ENCODE measurements at regions not wholly inside any gene's neighbourhood (a gene's known extent, or its start where the extent isn't known, plus 50 kb on each side); places are given as distances from the start of the nearest gene placed in this dataset.

DNA sequence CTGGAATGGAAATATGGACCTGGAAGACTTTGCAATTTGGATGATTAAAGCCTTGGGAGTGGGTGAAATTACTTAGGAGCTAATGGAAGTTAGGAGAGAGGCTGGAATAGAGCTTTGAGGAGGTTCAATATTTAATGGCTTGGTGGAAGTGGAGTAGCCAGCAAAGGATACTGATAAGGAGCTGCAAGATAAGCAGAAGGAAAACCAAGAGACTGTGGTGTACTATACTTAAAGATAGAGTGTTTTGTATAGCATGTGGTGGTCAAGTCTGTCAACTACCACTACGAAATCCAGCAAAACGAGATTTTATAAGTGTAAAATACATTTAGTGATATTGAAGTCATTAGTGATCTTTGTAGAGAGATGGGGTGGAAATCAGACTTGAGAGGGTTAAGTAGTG, 54.0 kb upstream of the TMLHE start:
- Histone ChIP-seq H3K4me2 (ENCODE audit: insufficient read depth, low read length) (0 out of 2 replicates have a peak overlapping the region, but pooled peaks have one; percentile 3), H3K9me1 (ENCODE audit: control insufficient read depth, insufficient read depth, low read length) (no peaks in the 10 kb centered on the region), H3K27me3 (ENCODE audit: control insufficient read depth in 2 of 2, insufficient read depth in 2 of 2, low read length in 2 of 2) (no peaks in the 10 kb centered on the region), H3K9ac (ENCODE audit: insufficient read depth in 1 of 2, low read depth in 2 of 2, low read length in 2 of 2) (no peak overlapping the region), H2AFZ (ENCODE audit: low read depth, low read length) (no peak overlapping the region), H4K20me1 (replicated peaks; ENCODE audit: control insufficient read depth, insufficient read depth, low read length) (no peaks in the 10 kb centered on the region), H3K4me1 (replicated peaks in 1 of 2; ENCODE audit: control insufficient read depth in 2 of 2, insufficient read depth in 2 of 2, low read length in 2 of 2) (peaks cover 0 to 4% of the 10 kb centered on the region in 2 experiments; a peak in 3 of 5 replicates), H3K4me3 (no peak overlapping the region), H3K9me3 (replicated peaks; ENCODE audit: control insufficient read depth, insufficient read depth, low read depth, low read length) (peaks cover 9% of the 10 kb centered on the region), H3K79me2 (ENCODE audit: control insufficient read depth, insufficient read depth, low read length) (no peaks in the 10 kb centered on the region), H3K27ac (ENCODE audit: extremely low read depth, low read depth, low read length) (no peak overlapping the region), H3K36me3 (ENCODE audit: control insufficient read depth, insufficient read depth, low read length) (no peaks in the 10 kb centered on the region)
- WGBS (ENCODE audit: insufficient coverage, low coverage, missing lambda C conversion rate) = 0% methylated on average over 2 of the region's 2 CpGs
- in situ Hi-C loops (cut with MboI) (no loop called here), intact Hi-C loops (cut with micrococcal nuclease) (no loop called here)
- POLR2A ChIA-PET = no interaction called here
- ATAC-seq (peak; percentile 58), FAIRE-seq (no peak), DNase-seq (ENCODE audit: extremely low read depth in 1 of 4, low spot score in 3 of 4) (peak in 2 of 4 experiments; percentile 12 to 21)
- BruUV-seq (replicated peaks) = no TSS peak
- CTCF ChIA-PET (ENCODE audit: low intra/inter-chr PET ratio) = no interaction called here
- TF ChIP-seq TEAD4 (IDR thresholded peaks at IDR 0.05; ENCODE audit: low read length) = peak; percentile 81
- no peak for TF ChIP-seq TEAD4 (CRISPR knock-in tag; IDR thresholded peaks at IDR 0.05; ENCODE audit: borderline replicate concordance)
- TF ChIP-seq, protein P1, sequence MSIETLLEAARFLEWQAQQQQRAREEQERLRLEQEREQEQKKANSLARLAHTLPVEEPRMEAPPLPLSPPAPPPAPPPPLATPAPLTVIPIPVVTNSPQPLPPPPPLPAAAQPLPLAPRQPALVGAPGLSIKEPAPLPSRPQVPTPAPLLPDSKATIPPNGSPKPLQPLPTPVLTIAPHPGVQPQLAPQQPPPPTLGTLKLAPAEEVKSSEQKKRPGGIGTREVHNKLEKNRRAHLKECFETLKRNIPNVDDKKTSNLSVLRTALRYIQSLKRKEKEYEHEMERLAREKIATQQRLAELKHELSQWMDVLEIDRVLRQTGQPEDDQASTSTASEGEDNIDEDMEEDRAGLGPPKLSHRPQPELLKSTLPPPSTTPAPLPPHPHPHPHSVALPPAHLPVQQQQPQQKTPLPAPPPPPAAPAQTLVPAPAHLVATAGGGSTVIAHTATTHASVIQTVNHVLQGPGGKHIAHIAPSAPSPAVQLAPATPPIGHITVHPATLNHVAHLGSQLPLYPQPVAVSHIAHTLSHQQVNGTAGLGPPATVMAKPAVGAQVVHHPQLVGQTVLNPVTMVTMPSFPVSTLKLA (conservative IDR thresholded peaks at IDR 0.05) = 0 out of 4 replicates have a peak, but pooled peaks of 1 of the 2 experiments have one; percentile 15
- TF ChIP-seq SMARCA4 (IDR thresholded peaks at IDR 0.05) = peak; percentile 60
- peak; percentile 61 for TF ChIP-seq NCOR1 (IDR thresholded peaks at IDR 0.05)
- peak; percentile 39; the same call in 1 of the 2 replicates for TF ChIP-seq FOXM1 (IDR thresholded peaks at IDR 0.05; ENCODE audit: low read depth)
- no peak for TF ChIP-seq FOXM1 (CRISPR knock-in tag; IDR thresholded peaks at IDR 0.05; ENCODE audit: low read depth)
- TF ChIP-seq, protein P2, sequence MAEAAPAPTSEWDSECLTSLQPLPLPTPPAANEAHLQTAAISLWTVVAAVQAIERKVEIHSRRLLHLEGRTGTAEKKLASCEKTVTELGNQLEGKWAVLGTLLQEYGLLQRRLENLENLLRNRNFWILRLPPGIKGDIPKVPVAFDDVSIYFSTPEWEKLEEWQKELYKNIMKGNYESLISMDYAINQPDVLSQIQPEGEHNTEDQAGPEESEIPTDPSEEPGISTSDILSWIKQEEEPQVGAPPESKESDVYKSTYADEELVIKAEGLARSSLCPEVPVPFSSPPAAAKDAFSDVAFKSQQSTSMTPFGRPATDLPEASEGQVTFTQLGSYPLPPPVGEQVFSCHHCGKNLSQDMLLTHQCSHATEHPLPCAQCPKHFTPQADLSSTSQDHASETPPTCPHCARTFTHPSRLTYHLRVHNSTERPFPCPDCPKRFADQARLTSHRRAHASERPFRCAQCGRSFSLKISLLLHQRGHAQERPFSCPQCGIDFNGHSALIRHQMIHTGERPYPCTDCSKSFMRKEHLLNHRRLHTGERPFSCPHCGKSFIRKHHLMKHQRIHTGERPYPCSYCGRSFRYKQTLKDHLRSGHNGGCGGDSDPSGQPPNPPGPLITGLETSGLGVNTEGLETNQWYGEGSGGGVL (CRISPR knock-in tag; IDR thresholded peaks at IDR 0.05) = no peak
- TF ChIP-seq CBFA2T3 (IDR thresholded peaks at IDR 0.05) = peak; percentile 80
- TF ChIP-seq PML (IDR thresholded peaks at IDR 0.05; ENCODE audit: low read length) = peak; percentile 48; the same call in 1 of the 2 replicates
- TF ChIP-seq DPF2 (IDR thresholded peaks at IDR 0.05) = peak; percentile 63
- TF ChIP-seq KLF1 (tag; IDR thresholded peaks at IDR 0.05) = no peak
- no peak for TF ChIP-seq RERE (CRISPR knock-in tag; IDR thresholded peaks at IDR 0.05; ENCODE audit: borderline replicate concordance)
- TF ChIP-seq MYBL2 (IDR thresholded peaks at IDR 0.05; ENCODE audit: low read depth) = no peak
- TF ChIP-seq MYBL2 (CRISPR knock-in tag; IDR thresholded peaks at IDR 0.05; ENCODE audit: borderline replicate concordance) = no peak
- no peak for TF ChIP-seq ZFPM2 (CRISPR knock-in tag; IDR thresholded peaks at IDR 0.05)
- no peak for TF ChIP-seq ZNF143 (CRISPR knock-in tag; IDR thresholded peaks at IDR 0.05)
